ENCODE measurements at regions not wholly inside any gene's neighbourhood (a gene's known extent, or its start where the extent isn't known, plus 50 kb on each side); places are given as distances from the start of the nearest gene placed in this dataset.

GRCh38 chr2:16072638-16073290 is 132.4 kb downstream of the MYCN start:
- ChIA-PET POLR2A (interaction anchor here (0.7 kb wide), 1 partner anchor 116 kb away, joined by 4 read pairs; no protein-coding TSS in a partner anchor), CTCF (no interaction called here)
- Mint-ChIP-seq H3K27ac (no peak overlapping the region), H3K4me1 (no peaks in the 10 kb centered on the region), H3K9me3 (no peaks in the 10 kb centered on the region), H3K4me3 (no peak overlapping the region), H3K27me3 (no peaks in the 10 kb centered on the region), H3K36me3 (no peaks in the 10 kb centered on the region)
- no peak for DNase-seq
- no peaks in the 10 kb centered on the region for H3K9me3 ChIP-seq (ENCODE audit: control insufficient read depth in 2 of 3, low read length in 3 of 3)
- ATAC-seq: no peak
- no peaks in the 10 kb centered on the region for H3K27me3 ChIP-seq (ENCODE audit: control insufficient read depth in 2 of 2, insufficient read depth in 2 of 2, low read length in 2 of 2)
- no peaks in the 10 kb centered on the region for H3K36me3 ChIP-seq (ENCODE audit: control insufficient read depth in 2 of 3, insufficient read depth in 3 of 3, low read length in 3 of 3)
- no peak overlapping the region for H3K27ac ChIP-seq (ENCODE audit: low read depth, low read length)
- intact Hi-C loops (cut with micrococcal nuclease): no loop called here
- no peaks in the 10 kb centered on the region for H3K4me1 ChIP-seq (ENCODE audit: control insufficient read depth in 2 of 2, insufficient read depth in 2 of 2, low read length in 2 of 2)
- H3K4me3 ChIP-seq (ENCODE audit: low read length): no peak overlapping the region

- Mint-ChIP-seq H3K9me3 (no peaks in the 10 kb centered on the region), H3K4me3 (no peak overlapping the region)
Observed at GRCh38 chr2:16071865-16072637, 131.7 kb downstream of the MYCN start.

GRCh38 chr2:16071039-16071864 is 130.9 kb downstream of the MYCN start:
- Mint-ChIP-seq H3K9me3 (no peaks in the 10 kb centered on the region), H3K27me3 (no peaks in the 10 kb centered on the region), H3K27ac (no peak overlapping the region), H3K4me3 (no peak overlapping the region), H3K36me3 (no peaks in the 10 kb centered on the region), H3K4me1 (no peaks in the 10 kb centered on the region)
- Histone ChIP-seq H3K36me3 (ENCODE audit: control insufficient read depth in 2 of 3, insufficient read depth in 3 of 3, low read length in 3 of 3) (no peaks in the 10 kb centered on the region), H3K27me3 (ENCODE audit: control insufficient read depth in 2 of 2, insufficient read depth in 2 of 2, low read length in 2 of 2) (no peaks in the 10 kb centered on the region), H3K9me3 (ENCODE audit: control insufficient read depth in 2 of 3, low read length in 3 of 3) (no peaks in the 10 kb centered on the region), H3K27ac (ENCODE audit: low read depth, low read length) (no peak overlapping the region), H3K4me1 (ENCODE audit: control insufficient read depth in 2 of 2, insufficient read depth in 2 of 2, low read length in 2 of 2) (no peaks in the 10 kb centered on the region), H3K4me3 (ENCODE audit: low read length) (no peak overlapping the region)
- DNase-seq (no peak), ATAC-seq (no peak)
- ChIA-PET CTCF (no interaction called here), POLR2A (no interaction called here)
- intact Hi-C loops (cut with micrococcal nuclease): no loop called here

More at GRCh38 chr2:16071865-16072637, 131.7 kb downstream of the MYCN start:
- Histone ChIP-seq H3K36me3 (ENCODE audit: control insufficient read depth in 2 of 3, insufficient read depth in 3 of 3, low read length in 3 of 3) (no peaks in the 10 kb centered on the region), H3K27ac (ENCODE audit: low read depth, low read length) (no peak overlapping the region), H3K4me3 (ENCODE audit: low read length) (no peak overlapping the region), H3K4me1 (ENCODE audit: control insufficient read depth in 2 of 2, insufficient read depth in 2 of 2, low read length in 2 of 2) (no peaks in the 10 kb centered on the region), H3K27me3 (ENCODE audit: control insufficient read depth in 2 of 2, insufficient read depth in 2 of 2, low read length in 2 of 2) (no peaks in the 10 kb centered on the region), H3K9me3 (ENCODE audit: control insufficient read depth in 2 of 3, low read length in 3 of 3) (no peaks in the 10 kb centered on the region)
- no peaks in the 10 kb centered on the region for H3K27me3 Mint-ChIP-seq
- no peak for DNase-seq
- ChIA-PET CTCF (no interaction called here), POLR2A (interaction anchor here (0.7 kb wide), 1 partner anchor 115 kb away, joined by 4 read pairs; no protein-coding TSS in a partner anchor)
- no peak for ATAC-seq
- intact Hi-C loops (cut with micrococcal nuclease): no loop called here
- no peaks in the 10 kb centered on the region for H3K4me1 Mint-ChIP-seq
- H3K27ac Mint-ChIP-seq: no peak overlapping the region
- no peaks in the 10 kb centered on the region for H3K36me3 Mint-ChIP-seq

- CTCF ChIA-PET: no interaction called here
- no peaks in the 10 kb centered on the region for H3K36me3 Mint-ChIP-seq
- intact Hi-C loops (cut with micrococcal nuclease): no loop called here
- POLR2A ChIA-PET: no interaction called here
- Histone ChIP-seq H3K36me3 (ENCODE audit: control insufficient read depth in 2 of 3, insufficient read depth in 3 of 3, low read length in 3 of 3) (no peaks in the 10 kb centered on the region), H3K9me3 (ENCODE audit: control insufficient read depth in 2 of 3, low read length in 3 of 3) (no peaks in the 10 kb centered on the region), H3K4me3 (ENCODE audit: low read length) (no peak overlapping the region), H3K27me3 (ENCODE audit: control insufficient read depth in 2 of 2, insufficient read depth in 2 of 2, low read length in 2 of 2) (no peaks in the 10 kb centered on the region), H3K27ac (ENCODE audit: low read depth, low read length) (no peak overlapping the region), H3K4me1 (ENCODE audit: control insufficient read depth in 2 of 2, insufficient read depth in 2 of 2, low read length in 2 of 2) (no peaks in the 10 kb centered on the region)
- no peaks in the 10 kb centered on the region for H3K9me3 Mint-ChIP-seq
- no peak overlapping the region for H3K27ac Mint-ChIP-seq
- no peaks in the 10 kb centered on the region for H3K27me3 Mint-ChIP-seq
- H3K4me3 Mint-ChIP-seq: no peak overlapping the region
- ATAC-seq (no peak), DNase-seq (no peak)
- H3K4me1 Mint-ChIP-seq: no peaks in the 10 kb centered on the region
Observed at GRCh38 chr2:16070648-16070971, 130.3 kb downstream of the MYCN start.

- ATAC-seq (no peak), DNase-seq (no peak)
- no peaks in the 10 kb centered on the region for H3K36me3 ChIP-seq (ENCODE audit: control insufficient read depth in 2 of 3, insufficient read depth in 3 of 3, low read length in 3 of 3)
- no peaks in the 10 kb centered on the region for H3K4me1 Mint-ChIP-seq
- intact Hi-C loops (cut with micrococcal nuclease): no loop called here
- no peaks in the 10 kb centered on the region for H3K9me3 ChIP-seq (ENCODE audit: control insufficient read depth in 2 of 3, low read length in 3 of 3)
- no peaks in the 10 kb centered on the region for H3K27me3 Mint-ChIP-seq
- CTCF ChIA-PET: no interaction called here
- H3K4me1 ChIP-seq (ENCODE audit: control insufficient read depth in 2 of 2, insufficient read depth in 2 of 2, low read length in 2 of 2): no peaks in the 10 kb centered on the region
- POLR2A ChIA-PET: no interaction called here
- no peak overlapping the region for H3K27ac ChIP-seq (ENCODE audit: low read depth, low read length)
- H3K4me3 ChIP-seq (ENCODE audit: low read length): no peak overlapping the region
- H3K4me3 Mint-ChIP-seq: no peak overlapping the region
- no peak overlapping the region for H3K27ac Mint-ChIP-seq
- no peaks in the 10 kb centered on the region for H3K36me3 Mint-ChIP-seq
- no peaks in the 10 kb centered on the region for H3K9me3 Mint-ChIP-seq
- H3K27me3 ChIP-seq (ENCODE audit: control insufficient read depth in 2 of 2, insufficient read depth in 2 of 2, low read length in 2 of 2): no peaks in the 10 kb centered on the region
Observed at GRCh38 chr2:16069933-16070647, 129.7 kb downstream of the MYCN start.

- H3K27me3 ChIP-seq (ENCODE audit: control insufficient read depth in 2 of 2, insufficient read depth in 2 of 2, low read length in 2 of 2): no peaks in the 10 kb centered on the region
- intact Hi-C loops (cut with micrococcal nuclease): no loop called here
- no peaks in the 10 kb centered on the region for H3K4me1 ChIP-seq (ENCODE audit: control insufficient read depth in 2 of 2, insufficient read depth in 2 of 2, low read length in 2 of 2)
- H3K27ac ChIP-seq (ENCODE audit: low read depth, low read length): no peak overlapping the region
- H3K4me3 ChIP-seq (ENCODE audit: low read length): no peak overlapping the region
- no peaks in the 10 kb centered on the region for H3K9me3 ChIP-seq (ENCODE audit: control insufficient read depth in 2 of 3, low read length in 3 of 3)
- Mint-ChIP-seq H3K4me1 (no peaks in the 10 kb centered on the region), H3K36me3 (no peaks in the 10 kb centered on the region), H3K27ac (no peak overlapping the region), H3K27me3 (no peaks in the 10 kb centered on the region), H3K4me3 (no peak overlapping the region), H3K9me3 (peaks cover 0 to 5% (median 0%) of the 10 kb centered on the region in 11 donors)
- DNase-seq (no peak), ATAC-seq (no peak)
- no peaks in the 10 kb centered on the region for H3K36me3 ChIP-seq (ENCODE audit: control insufficient read depth in 2 of 3, insufficient read depth in 3 of 3, low read length in 3 of 3)
- ChIA-PET POLR2A (no interaction called here), CTCF (no interaction called here)
Observed at GRCh38 chr2:16069663-16069932, 129.2 kb downstream of the MYCN start.

Data from naive thymus-derived CD4-positive, alpha-beta T cell (primary cell).